Activated naive CD4-positive, alpha-beta T cell treated with anti-CD3 and anti-CD28 coated beads, Interleukin-2, amount 10 ng/mL, durations not matched to agents 7 days and 5 days (primary cell): ENCODE measurements at regions not wholly inside any gene's neighbourhood (a gene's known extent, or its start where the extent isn't known, plus 50 kb on each side); places are given as distances from the start of the nearest gene placed in this dataset.

ENCODE experiments used
- CTCF ChIA-PET: fragments of 350-600 bp; sonication (Branson Sonifier 250); formaldehyde crosslinking; loops from one replicate; lab custom pipeline; 2021; ENCODE audit warnings: antibody characterized with exemption; lab: Charles Lee
- DNase-seq: peaks from one replicate; pipeline ENCODE4 v3.0.0-alpha.2; 2020
- H3K27ac Mint-ChIP-seq: one replicate; pipeline ENCODE4 v1.8.0; 2021; ENCODE audit warnings: mild to moderate bottlenecking, moderate library complexity, mixed read lengths
- H3K27me3 Mint-ChIP-seq: one replicate; pipeline ENCODE4 v1.8.0; 2021; ENCODE audit warnings: mild to moderate bottlenecking, mixed read lengths
- H3K36me3 Mint-ChIP-seq: one replicate; pipeline ENCODE4 v1.8.0; 2021; ENCODE audit warnings: mixed read lengths
- H3K4me1 Mint-ChIP-seq: one replicate; pipeline ENCODE4 v1.8.0; 2021; ENCODE audit warnings: mixed read lengths
- H3K4me3 Mint-ChIP-seq: one replicate; pipeline ENCODE4 v1.8.0; 2021; ENCODE audit warnings: mild to moderate bottlenecking, moderate library complexity, mixed read lengths
- H3K9me3 Mint-ChIP-seq: one replicate; pipeline ENCODE4 v1.8.0; 2021; ENCODE audit warnings: mixed read lengths

DNA sequence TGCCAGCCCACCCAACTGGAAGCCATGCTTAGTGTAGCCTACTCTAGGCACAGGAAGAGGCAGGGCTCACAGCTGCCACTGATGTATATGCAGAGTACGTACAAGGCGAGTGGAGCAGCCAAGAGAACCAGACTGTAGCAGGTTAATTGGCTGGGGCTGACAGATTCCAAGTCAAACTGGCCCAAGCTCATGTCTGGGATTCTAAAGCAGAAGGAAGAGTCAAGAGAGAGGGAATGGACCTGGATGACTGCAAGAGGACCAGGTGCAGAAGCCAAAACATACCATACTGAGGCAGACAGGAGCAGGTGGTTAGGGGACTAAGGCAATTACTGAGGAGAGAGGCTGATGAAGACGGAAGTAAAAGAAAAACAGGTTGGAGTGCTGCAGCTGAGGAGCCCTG is 51.3 kb upstream of the LRRN2 start:
- peaks cover 2% of the 10 kb centered on the region for H3K9me3 Mint-ChIP-seq

GRCh38 chr1:204738506-204738905 is 53.0 kb upstream of the LRRN2 start:
- Mint-ChIP-seq H3K27ac (no peak overlapping the region), H3K4me3 (no peak overlapping the region), H3K4me1 (no peaks in the 10 kb centered on the region), H3K27me3 (peaks cover 33% of the 10 kb centered on the region), H3K36me3 (no peaks in the 10 kb centered on the region), H3K9me3 (peaks cover 2% of the 10 kb centered on the region)
- CTCF ChIA-PET, result no interaction called here
- no peak for DNase-seq

More for the DNA sequence above, 51.3 kb upstream of the LRRN2 start:
- no peak for DNase-seq
- Mint-ChIP-seq H3K27ac (no peak overlapping the region), H3K36me3 (no peaks in the 10 kb centered on the region), H3K4me1 (no peaks in the 10 kb centered on the region), H3K27me3 (peaks cover 26% of the 10 kb centered on the region), H3K4me3 (no peak overlapping the region)
- CTCF ChIA-PET, result no interaction called here

- Mint-ChIP-seq H3K9me3 (peaks cover 2% of the 10 kb centered on the region), H3K4me1 (no peaks in the 10 kb centered on the region), H3K27me3 (peaks cover 27% of the 10 kb centered on the region), H3K4me3 (no peak overlapping the region), H3K36me3 (no peaks in the 10 kb centered on the region), H3K27ac (no peak overlapping the region)
- DNase-seq, result no peak
- CTCF ChIA-PET, result no interaction called here
Measured at GRCh38 chr1:204740354-204740753, 54.8 kb upstream of the LRRN2 start.

GRCh38 chr1:204741440-204741839 is 55.9 kb upstream of the LRRN2 start:
- CTCF ChIA-PET, result no interaction called here
- Mint-ChIP-seq H3K4me1 (no peaks in the 10 kb centered on the region), H3K36me3 (no peaks in the 10 kb centered on the region), H3K27me3 (peaks cover 29% of the 10 kb centered on the region), H3K27ac (no peak overlapping the region), H3K4me3 (no peak overlapping the region), H3K9me3 (peaks cover 2% of the 10 kb centered on the region)
- DNase-seq, result no peak

DNA sequence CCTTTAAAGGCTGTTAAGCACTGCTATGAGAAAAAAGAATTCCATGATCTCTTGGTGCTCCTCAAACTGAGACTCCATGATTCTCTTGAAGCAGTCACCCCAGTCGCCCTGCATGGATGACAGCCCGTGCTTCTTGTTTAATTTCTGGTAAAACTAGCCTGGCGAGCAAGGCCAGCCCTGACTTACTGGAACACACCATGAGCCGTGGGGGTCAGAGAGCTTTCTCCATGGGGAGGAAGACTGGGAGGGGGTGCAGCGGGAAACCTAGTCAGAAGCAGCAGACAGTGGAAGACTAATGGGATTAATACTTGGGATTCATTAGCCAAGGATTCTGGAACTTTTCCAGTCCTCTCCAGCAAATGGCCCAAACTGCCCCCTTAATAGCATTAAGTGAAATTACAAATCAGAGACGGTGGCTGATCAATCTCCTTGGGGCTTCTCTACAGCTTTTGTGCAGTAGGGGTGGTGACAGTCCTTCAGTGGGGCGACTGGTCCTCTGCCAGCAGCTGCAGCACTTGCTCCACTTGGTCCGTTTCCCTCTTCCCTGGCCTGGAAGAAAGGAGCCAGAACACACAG is 57.2 kb upstream of the LRRN2 start:
- H3K36me3 Mint-ChIP-seq, result no peaks in the 10 kb centered on the region
- H3K27me3 Mint-ChIP-seq, result peaks cover 32% of the 10 kb centered on the region
- CTCF ChIA-PET, result no interaction called here
- no peak overlapping the region for H3K4me3 Mint-ChIP-seq
- no peak for DNase-seq
- H3K27ac Mint-ChIP-seq, result no peak overlapping the region
- no peaks in the 10 kb centered on the region for H3K4me1 Mint-ChIP-seq
- peaks cover 2% of the 10 kb centered on the region for H3K9me3 Mint-ChIP-seq

DNA sequence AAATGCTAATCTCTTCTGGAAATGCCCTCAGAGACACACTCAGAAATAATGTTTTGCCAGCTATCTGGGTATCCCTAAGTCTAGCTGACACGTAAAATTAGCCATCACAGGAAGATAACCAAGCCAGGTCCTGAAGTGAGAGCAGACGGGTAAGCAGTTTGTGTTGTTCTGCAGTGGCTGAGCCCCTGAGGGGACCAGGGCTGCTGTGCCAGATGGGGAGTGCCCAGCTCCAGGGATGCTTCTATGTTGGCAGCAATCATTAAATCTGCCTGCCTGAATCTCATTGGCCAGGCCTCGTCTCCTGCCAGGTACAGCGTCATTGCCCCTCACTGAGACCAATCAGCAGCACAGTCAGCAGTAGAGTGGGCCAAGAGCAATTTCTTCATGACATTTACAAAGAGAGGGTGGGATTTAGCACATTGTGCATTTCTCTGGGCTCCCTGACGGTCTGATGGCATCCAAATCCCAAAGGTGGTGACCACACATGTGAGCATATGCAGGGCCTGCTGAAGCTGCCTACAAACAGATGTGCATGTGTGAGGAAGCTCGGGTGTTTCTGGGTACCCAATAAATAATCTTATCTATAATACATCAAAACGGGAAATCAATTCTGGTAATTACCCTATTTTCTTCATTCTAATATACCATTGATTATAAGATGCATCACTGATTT is 58.7 kb upstream of the LRRN2 start:
- Mint-ChIP-seq H3K27ac (no peak overlapping the region), H3K36me3 (no peaks in the 10 kb centered on the region), H3K4me1 (no peaks in the 10 kb centered on the region), H3K4me3 (no peak overlapping the region), H3K27me3 (peaks cover 32% of the 10 kb centered on the region), H3K9me3 (no peaks in the 10 kb centered on the region)
- CTCF ChIA-PET, result interaction anchor here (1.2 to 4.7 kb wide), 4 partner anchors 10 to 63 kb away, joined by 3 to 24 read pairs (median 5); no protein-coding TSS in a partner anchor
- DNase-seq, result no peak

GRCh38 chr1:204746838-204747442 is 61.4 kb upstream of the LRRN2 start:
- peaks cover 44% of the 10 kb centered on the region for H3K27me3 Mint-ChIP-seq
- H3K4me1 Mint-ChIP-seq, result no peaks in the 10 kb centered on the region
- H3K4me3 Mint-ChIP-seq, result no peak overlapping the region

GRCh38 chr1:204751480-204751879 is 65.9 kb upstream of the LRRN2 start:
- Mint-ChIP-seq H3K27me3 (peaks cover 33% of the 10 kb centered on the region), H3K27ac (no peak overlapping the region), H3K4me3 (no peak overlapping the region), H3K9me3 (no peaks in the 10 kb centered on the region), H3K4me1 (no peaks in the 10 kb centered on the region), H3K36me3 (no peaks in the 10 kb centered on the region)
- no peak for DNase-seq
- CTCF ChIA-PET, result interaction anchor here (2.4 kb wide), 1 partner anchor 12 kb away, joined by 9 read pairs; no protein-coding TSS in a partner anchor

More at GRCh38 chr1:204746838-204747442, 61.4 kb upstream of the LRRN2 start:
- peak; percentile 69 for DNase-seq
- Mint-ChIP-seq H3K27ac (no peak overlapping the region), H3K36me3 (no peaks in the 10 kb centered on the region), H3K9me3 (no peaks in the 10 kb centered on the region)
- CTCF ChIA-PET, result interaction anchor here (0.7 to 4.7 kb wide), 15 partner anchors 9 to 231 kb away, joined by 3 to 24 read pairs (median 5); no protein-coding TSS in a partner anchor

GRCh38 chr1:204751883-204752687 is 66.5 kb upstream of the LRRN2 start:
- H3K27ac Mint-ChIP-seq, result no peak overlapping the region
- H3K27me3 Mint-ChIP-seq, result peaks cover 30% of the 10 kb centered on the region
- H3K4me3 Mint-ChIP-seq, result no peak overlapping the region
- no peaks in the 10 kb centered on the region for H3K4me1 Mint-ChIP-seq
- H3K9me3 Mint-ChIP-seq, result no peaks in the 10 kb centered on the region
- H3K36me3 Mint-ChIP-seq, result no peaks in the 10 kb centered on the region
- no peak for DNase-seq
- CTCF ChIA-PET, result interaction anchor here (2.4 kb wide), 1 partner anchor 12 kb away, joined by 9 read pairs; no protein-coding TSS in a partner anchor

DNA sequence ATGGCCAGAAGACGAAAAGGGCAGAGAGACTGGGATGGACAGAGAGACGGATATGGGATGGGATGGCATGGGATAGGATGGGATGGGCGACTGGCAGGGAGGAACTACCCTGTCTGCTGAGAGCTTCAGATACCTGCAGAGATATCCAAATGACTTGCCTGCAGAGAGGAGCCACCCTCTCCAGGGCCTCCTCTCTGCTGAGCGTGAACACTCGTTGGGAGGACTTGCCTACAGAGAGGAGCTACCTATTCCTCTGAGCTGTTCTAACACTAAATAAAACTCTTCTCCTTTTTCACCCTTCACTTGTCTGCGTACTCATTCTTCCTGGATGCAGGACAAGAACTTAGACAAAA is 67.1 kb upstream of the LRRN2 start:
- H3K27ac Mint-ChIP-seq, result no peak overlapping the region
- no peak for DNase-seq
- no peaks in the 10 kb centered on the region for H3K4me1 Mint-ChIP-seq
- H3K9me3 Mint-ChIP-seq, result no peaks in the 10 kb centered on the region
- CTCF ChIA-PET, result interaction anchor here (0.9 to 3.4 kb wide), 2 partner anchors 9 to 11 kb away, joined by 3 to 12 read pairs; no protein-coding TSS in a partner anchor
- H3K36me3 Mint-ChIP-seq, result no peaks in the 10 kb centered on the region
- H3K4me3 Mint-ChIP-seq, result no peak overlapping the region
- peaks cover 26% of the 10 kb centered on the region for H3K27me3 Mint-ChIP-seq

- H3K9me3 Mint-ChIP-seq, result no peaks in the 10 kb centered on the region
- CTCF ChIA-PET, result interaction anchor here (2.2 to 3.4 kb wide), 2 partner anchors 7 to 9 kb away, joined by 12 to 14 read pairs; no protein-coding TSS in a partner anchor
- H3K4me3 Mint-ChIP-seq, result no peak overlapping the region
- H3K27me3 Mint-ChIP-seq, result peaks cover 31% of the 10 kb centered on the region
- DNase-seq, result no peak
- H3K36me3 Mint-ChIP-seq, result no peaks in the 10 kb centered on the region
- no peaks in the 10 kb centered on the region for H3K4me1 Mint-ChIP-seq
- H3K27ac Mint-ChIP-seq, result no peak overlapping the region
Measured at GRCh38 chr1:204754821-204755220, 69.3 kb upstream of the LRRN2 start.

DNA sequence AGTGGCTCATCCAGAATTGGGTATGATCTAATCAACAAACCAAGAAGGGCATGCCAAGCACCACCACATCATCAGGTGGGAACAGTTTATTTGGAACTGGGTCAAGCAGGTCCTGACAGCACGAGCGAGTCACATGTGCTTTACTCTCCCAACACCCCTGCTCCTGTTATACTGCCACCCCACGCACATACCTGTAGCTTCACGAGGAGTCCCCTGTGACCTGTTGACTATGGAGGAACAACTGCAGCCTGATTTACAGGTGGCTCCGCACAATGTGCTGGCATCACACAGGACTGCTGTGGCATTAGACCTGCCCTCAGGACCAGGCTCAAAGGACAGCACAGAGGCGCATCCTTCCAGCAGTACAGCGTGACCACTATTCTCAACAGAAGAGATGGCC is 70.8 kb upstream of the LRRN2 start:
- no peaks in the 10 kb centered on the region for H3K36me3 Mint-ChIP-seq
- peaks cover 33% of the 10 kb centered on the region for H3K27me3 Mint-ChIP-seq
- DNase-seq, result no peak
- H3K9me3 Mint-ChIP-seq, result no peaks in the 10 kb centered on the region
- CTCF ChIA-PET, result interaction anchor here (0.9 to 3.4 kb wide), 3 partner anchors 7 to 35 kb away, joined by 3 to 14 read pairs (median 12); no protein-coding TSS in a partner anchor
- peaks cover 2% of the 10 kb centered on the region for H3K4me1 Mint-ChIP-seq
- no peak overlapping the region for H3K27ac Mint-ChIP-seq
- no peak overlapping the region for H3K4me3 Mint-ChIP-seq

DNA sequence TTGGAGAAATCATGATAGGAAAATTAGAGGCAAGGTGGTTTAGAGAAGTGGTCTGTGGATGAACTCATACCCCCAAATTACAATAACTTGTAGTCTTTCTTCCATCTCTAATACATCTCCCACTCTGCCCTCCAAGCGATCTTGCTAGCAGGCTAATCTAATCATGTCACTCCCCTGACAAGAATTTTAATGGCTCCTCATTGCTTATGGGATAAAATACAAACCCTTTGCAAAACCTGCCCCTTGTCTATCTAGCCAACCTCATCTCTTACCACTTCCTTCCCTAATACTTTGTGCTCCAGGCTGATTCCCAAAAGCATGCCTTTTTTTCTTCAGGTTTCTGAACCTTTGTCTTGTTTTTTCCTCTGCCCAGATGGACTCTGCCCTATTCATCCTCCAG is 71.3 kb upstream of the LRRN2 start:
- CTCF ChIA-PET, result interaction anchor here (2.2 kb wide), 1 partner anchor 9 kb away, joined by 14 read pairs; no protein-coding TSS in a partner anchor
- no peaks in the 10 kb centered on the region for H3K9me3 Mint-ChIP-seq
- H3K4me3 Mint-ChIP-seq, result no peak overlapping the region
- peaks cover 2% of the 10 kb centered on the region for H3K4me1 Mint-ChIP-seq
- no peak overlapping the region for H3K27ac Mint-ChIP-seq
- no peaks in the 10 kb centered on the region for H3K36me3 Mint-ChIP-seq
- no peak for DNase-seq
- H3K27me3 Mint-ChIP-seq, result peaks cover 33% of the 10 kb centered on the region

GRCh38 chr1:204758601-204759000 is 73.1 kb upstream of the LRRN2 start:
- H3K27me3 Mint-ChIP-seq, result peaks cover 44% of the 10 kb centered on the region
- no peaks in the 10 kb centered on the region for H3K9me3 Mint-ChIP-seq
- no peak for DNase-seq
- H3K36me3 Mint-ChIP-seq, result no peaks in the 10 kb centered on the region
- peaks cover 5% of the 10 kb centered on the region for H3K4me1 Mint-ChIP-seq
- H3K27ac Mint-ChIP-seq, result no peak overlapping the region
- CTCF ChIA-PET, result interaction anchor here (1.3 to 3.9 kb wide), 3 partner anchors 11 to 193 kb away, joined by 5 to 23 read pairs (median 6); no protein-coding TSS in a partner anchor
- H3K4me3 Mint-ChIP-seq, result no peak overlapping the region
